Activated CD4-positive, alpha-beta memory T cell treated with anti-CD3 and anti-CD28 coated beads for 36 hours (primary cell): ENCODE measurements at regions not wholly inside any gene's neighbourhood (a gene's known extent, or its start where the extent isn't known, plus 50 kb on each side); places are given as distances from the start of the nearest gene placed in this dataset.

Experiments
- CTCF ChIA-PET: fragments of 350-600 bp; sonication (Branson Sonifier 250); formaldehyde crosslinking; loops from one replicate; lab custom pipeline; 2021; ENCODE audit warnings: antibody characterized with exemption, inconsistent platforms; lab: Charles Lee
- POLR2A ChIA-PET: fragments of 350-600 bp; sonication (Branson Sonifier 250); formaldehyde crosslinking; loops from one replicate; lab custom pipeline; 2021; ENCODE audit warnings: antibody characterized with exemption; lab: Charles Lee
- DNase-seq: peaks from one replicate; pipeline ENCODE4 v3.0.0-alpha.2; 2020
- H3K27ac Mint-ChIP-seq: one replicate; pipeline ENCODE4 v1.8.0; 2021; ENCODE audit warnings: mixed read lengths
- H3K27me3 Mint-ChIP-seq: one replicate; pipeline ENCODE4 v1.8.0; 2021; ENCODE audit warnings: mixed read lengths
- H3K36me3 Mint-ChIP-seq: one replicate; pipeline ENCODE4 v1.8.0; 2021; ENCODE audit warnings: mixed read lengths
- H3K4me1 Mint-ChIP-seq: one replicate; pipeline ENCODE4 v1.8.0; 2021; ENCODE audit warnings: low read depth, mixed read lengths
- H3K4me3 Mint-ChIP-seq: one replicate; pipeline ENCODE4 v1.8.0; 2021; ENCODE audit warnings: mild to moderate bottlenecking, mixed read lengths
- H3K9me3 Mint-ChIP-seq: one replicate; pipeline ENCODE4 v1.8.0; 2021; ENCODE audit warnings: mixed read lengths
- intact Hi-C: fragments of 100-400 bp; cut with micrococcal nuclease; formaldehyde crosslinking; loops from one replicate; pipeline ENCODE4 v1.15.1; 2023

DNA sequence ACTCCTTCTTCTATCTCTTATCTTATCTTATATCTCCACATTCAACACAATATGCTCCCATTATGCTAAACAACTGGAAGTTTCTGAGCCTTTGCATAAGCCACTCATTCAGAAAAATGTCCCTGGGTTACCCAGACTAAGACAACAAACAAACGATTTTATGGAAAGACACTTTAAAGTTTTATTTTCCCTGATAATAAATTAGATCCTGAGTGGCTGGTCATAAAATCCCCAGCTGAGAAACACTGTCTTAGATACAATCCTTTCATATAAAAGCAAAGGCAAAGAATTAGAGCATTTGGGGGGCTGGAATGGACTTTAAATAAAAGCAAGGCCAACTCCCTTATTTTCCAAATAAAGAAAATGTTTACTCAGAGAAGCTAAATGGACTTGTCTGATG, 322.3 kb downstream of the GBE1 start:
- Mint-ChIP-seq H3K4me3 (no peak overlapping the region), H3K9me3 (no peaks in the 10 kb centered on the region), H3K27me3 (no peaks in the 10 kb centered on the region), H3K27ac (no peak overlapping the region), H3K4me1 (no peaks in the 10 kb centered on the region), H3K36me3 (no peaks in the 10 kb centered on the region)
- CTCF ChIA-PET: no interaction called here
- POLR2A ChIA-PET: no interaction called here
- intact Hi-C loops: no loop called here
- no peak for DNase-seq

DNA sequence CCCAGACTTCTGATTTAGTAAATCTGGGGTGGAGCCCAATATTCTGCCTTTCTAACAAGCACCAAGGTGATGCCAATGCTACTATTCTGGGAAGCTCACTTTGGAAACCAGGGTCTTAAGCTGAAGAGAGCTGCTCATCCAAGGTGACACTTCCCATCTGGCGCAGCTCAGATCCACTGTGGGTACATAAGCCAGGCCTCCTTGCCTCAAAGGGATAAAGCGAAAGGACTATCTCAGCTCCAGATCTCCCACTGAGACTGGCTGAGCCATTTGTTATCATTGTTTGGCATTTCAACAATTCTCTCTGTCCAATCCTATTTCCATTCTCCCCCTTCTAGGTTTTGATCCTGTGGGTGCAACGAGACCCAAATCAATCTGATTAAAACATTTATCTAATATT, 323.8 kb downstream of the GBE1 start:
- ChIA-PET CTCF (no interaction called here), POLR2A (no interaction called here)
- H3K9me3 Mint-ChIP-seq: no peaks in the 10 kb centered on the region
- intact Hi-C loops: no loop called here
- no peak for DNase-seq
- no peaks in the 10 kb centered on the region for H3K36me3 Mint-ChIP-seq
- H3K27me3 Mint-ChIP-seq: no peaks in the 10 kb centered on the region
- no peak overlapping the region for H3K27ac Mint-ChIP-seq
- H3K4me1 Mint-ChIP-seq: no peaks in the 10 kb centered on the region
- no peak overlapping the region for H3K4me3 Mint-ChIP-seq

DNA sequence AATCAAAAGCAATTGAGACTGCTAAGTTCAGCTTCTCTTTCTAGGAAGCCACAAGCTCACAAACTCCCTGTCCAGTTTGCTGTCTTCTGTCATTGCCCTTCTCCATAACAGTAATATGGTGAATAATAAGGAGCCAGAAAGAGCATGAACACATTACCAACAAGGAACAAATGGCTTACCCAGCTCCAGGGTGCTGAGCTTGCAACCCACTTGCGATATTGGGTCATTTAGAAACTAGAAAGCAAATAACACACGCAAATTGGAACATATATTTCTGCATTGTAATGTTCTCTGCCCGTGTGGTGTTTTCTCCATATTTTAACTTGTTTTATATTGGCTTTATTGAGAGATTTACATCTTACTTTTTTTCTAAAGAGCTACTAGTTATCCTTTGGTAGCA, 325.3 kb downstream of the GBE1 start:
- no peaks in the 10 kb centered on the region for H3K9me3 Mint-ChIP-seq

DNA sequence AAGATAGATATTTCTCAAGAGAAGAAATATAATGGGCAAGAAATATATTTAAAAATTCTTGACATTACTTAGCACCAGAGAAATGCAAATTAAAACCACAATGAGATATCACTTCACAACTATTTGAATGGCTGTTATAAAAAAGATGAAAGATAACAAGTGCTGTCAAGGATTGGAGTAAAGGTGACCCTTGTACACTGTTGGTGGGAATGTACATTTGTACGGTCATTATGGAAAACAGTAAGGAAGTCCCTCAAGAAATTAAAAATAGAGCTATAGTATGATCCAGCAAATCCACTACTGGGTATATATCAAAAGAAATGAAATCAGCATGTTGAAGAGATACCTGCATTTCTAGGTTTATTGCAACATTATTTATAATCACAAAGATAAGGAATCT, 326.4 kb downstream of the GBE1 start:
- Mint-ChIP-seq H3K27ac (no peak overlapping the region), H3K4me1 (no peaks in the 10 kb centered on the region), H3K4me3 (no peak overlapping the region), H3K36me3 (no peaks in the 10 kb centered on the region), H3K9me3 (no peaks in the 10 kb centered on the region), H3K27me3 (no peaks in the 10 kb centered on the region)
- intact Hi-C loops: no loop called here
- POLR2A ChIA-PET: no interaction called here
- CTCF ChIA-PET: no interaction called here
- DNase-seq: no peak

More for the DNA sequence above, 325.3 kb downstream of the GBE1 start:
- ChIA-PET CTCF (no interaction called here), POLR2A (no interaction called here)
- no peak for DNase-seq
- Mint-ChIP-seq H3K27me3 (no peaks in the 10 kb centered on the region), H3K4me1 (no peaks in the 10 kb centered on the region), H3K27ac (no peak overlapping the region), H3K36me3 (no peaks in the 10 kb centered on the region), H3K4me3 (no peak overlapping the region)
- intact Hi-C loops: no loop called here

DNA sequence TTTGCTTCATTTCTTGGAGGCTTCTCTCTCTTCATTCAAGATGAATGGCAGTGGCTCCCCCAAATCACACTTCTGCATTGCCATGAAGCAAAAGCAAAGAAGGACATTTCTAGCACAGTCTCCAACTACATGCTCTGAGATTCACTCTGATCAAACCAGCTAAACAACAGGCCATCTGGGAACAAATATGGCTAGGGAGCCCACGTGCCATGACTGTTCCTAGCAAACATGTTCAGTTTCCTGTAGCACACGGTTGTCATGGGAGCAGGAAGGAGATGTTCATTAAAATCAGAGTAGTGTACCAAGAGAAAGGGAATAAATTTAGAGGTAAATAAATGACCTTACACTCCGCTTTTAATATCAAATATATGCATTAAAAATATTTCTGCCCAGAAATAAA, 327.3 kb downstream of the GBE1 start:
- H3K36me3 Mint-ChIP-seq: no peaks in the 10 kb centered on the region
- ChIA-PET POLR2A (no interaction called here), CTCF (no interaction called here)
- no peaks in the 10 kb centered on the region for H3K4me1 Mint-ChIP-seq
- H3K9me3 Mint-ChIP-seq: no peaks in the 10 kb centered on the region
- no peaks in the 10 kb centered on the region for H3K27me3 Mint-ChIP-seq
- H3K27ac Mint-ChIP-seq: no peak overlapping the region
- DNase-seq: no peak
- H3K4me3 Mint-ChIP-seq: no peak overlapping the region
- intact Hi-C loops: no loop called here

DNA sequence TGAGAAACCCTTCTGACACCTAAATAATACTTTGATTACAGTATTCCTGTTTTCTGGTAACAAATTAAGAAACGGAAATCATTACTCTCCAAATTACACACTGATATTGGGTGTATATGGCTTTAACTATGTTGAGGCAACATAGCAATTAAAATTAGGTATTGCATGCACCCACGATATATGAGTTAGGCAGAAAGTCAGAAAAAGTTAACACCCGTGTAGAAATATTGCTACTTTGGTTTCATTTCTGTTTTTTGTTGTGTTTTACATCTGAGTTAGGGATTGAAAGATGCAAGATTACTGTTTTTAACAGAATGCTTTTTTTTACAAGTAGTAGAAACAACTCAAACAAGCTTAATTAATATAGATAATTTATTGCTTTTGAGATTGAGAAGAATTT, 327.8 kb downstream of the GBE1 start:
- ChIA-PET POLR2A (no interaction called here), CTCF (no interaction called here)
- DNase-seq: no peak
- H3K4me1 Mint-ChIP-seq: no peaks in the 10 kb centered on the region
- H3K36me3 Mint-ChIP-seq: no peaks in the 10 kb centered on the region
- no peaks in the 10 kb centered on the region for H3K9me3 Mint-ChIP-seq
- no peak overlapping the region for H3K27ac Mint-ChIP-seq
- no peak overlapping the region for H3K4me3 Mint-ChIP-seq
- intact Hi-C loops: no loop called here
- no peaks in the 10 kb centered on the region for H3K27me3 Mint-ChIP-seq

DNA sequence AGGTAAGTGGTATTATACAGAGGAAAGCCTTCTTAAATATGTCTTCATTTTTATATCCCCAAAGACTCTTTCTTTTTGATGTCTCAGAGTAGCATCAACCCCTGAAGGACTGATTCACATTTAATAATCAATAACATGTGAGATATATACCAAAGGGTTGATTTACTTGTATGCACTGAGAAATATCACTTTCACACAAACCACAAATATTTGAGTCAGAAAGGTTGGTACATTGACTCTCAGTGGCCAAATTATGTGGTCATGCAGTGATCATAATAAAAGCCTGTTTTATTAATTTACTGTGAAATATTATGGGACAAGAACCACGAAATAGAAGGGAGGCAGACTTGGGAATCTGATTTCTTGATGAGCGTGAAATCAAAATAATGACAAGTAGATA, 329.0 kb downstream of the GBE1 start:
- intact Hi-C loops: no loop called here
- Mint-ChIP-seq H3K27me3 (no peaks in the 10 kb centered on the region), H3K36me3 (no peaks in the 10 kb centered on the region), H3K4me1 (no peaks in the 10 kb centered on the region), H3K4me3 (no peak overlapping the region), H3K27ac (no peak overlapping the region), H3K9me3 (no peaks in the 10 kb centered on the region)
- ChIA-PET CTCF (no interaction called here), POLR2A (no interaction called here)
- DNase-seq: no peak

DNA sequence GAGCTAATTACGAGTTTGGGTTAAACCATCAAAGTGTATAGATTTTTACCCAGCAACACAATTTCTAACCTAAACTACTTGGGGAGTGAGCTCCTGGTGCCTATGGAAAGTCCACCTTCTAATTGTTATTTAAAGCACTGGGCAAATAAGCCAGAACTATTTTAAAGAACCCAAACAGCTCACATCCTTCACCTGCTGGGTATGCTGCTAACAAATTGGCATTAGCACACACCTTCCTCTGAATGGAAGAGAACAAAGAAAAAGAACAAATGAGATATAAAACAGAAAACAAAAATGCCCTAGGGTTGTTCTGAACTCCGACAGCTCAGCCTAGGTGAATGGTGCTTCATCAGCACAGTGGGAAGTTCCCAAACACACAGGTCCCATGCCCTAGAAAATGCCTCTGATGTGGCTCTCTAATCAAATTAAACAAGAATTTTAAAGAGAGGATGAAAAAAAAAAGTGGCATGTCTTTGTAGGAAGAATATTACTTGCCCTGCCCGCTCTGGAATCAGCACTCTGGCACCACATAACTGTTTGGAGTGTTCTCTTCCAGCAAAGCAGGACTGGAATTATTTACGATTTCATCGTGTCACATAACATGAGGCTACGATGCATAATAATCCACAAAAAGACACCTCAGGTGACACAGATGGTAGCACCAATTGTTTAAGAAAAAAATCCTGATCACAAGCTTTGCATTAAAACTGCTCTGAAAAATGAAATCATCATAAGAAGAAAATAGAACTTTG, 334.4 kb downstream of the GBE1 start:
- intact Hi-C loops: no loop called here
- Mint-ChIP-seq H3K36me3 (no peaks in the 10 kb centered on the region), H3K4me3 (no peak overlapping the region), H3K4me1 (no peaks in the 10 kb centered on the region), H3K27me3 (no peaks in the 10 kb centered on the region), H3K9me3 (no peaks in the 10 kb centered on the region), H3K27ac (no peak overlapping the region)
- POLR2A ChIA-PET: no interaction called here
- CTCF ChIA-PET: no interaction called here
- no peak for DNase-seq

DNA sequence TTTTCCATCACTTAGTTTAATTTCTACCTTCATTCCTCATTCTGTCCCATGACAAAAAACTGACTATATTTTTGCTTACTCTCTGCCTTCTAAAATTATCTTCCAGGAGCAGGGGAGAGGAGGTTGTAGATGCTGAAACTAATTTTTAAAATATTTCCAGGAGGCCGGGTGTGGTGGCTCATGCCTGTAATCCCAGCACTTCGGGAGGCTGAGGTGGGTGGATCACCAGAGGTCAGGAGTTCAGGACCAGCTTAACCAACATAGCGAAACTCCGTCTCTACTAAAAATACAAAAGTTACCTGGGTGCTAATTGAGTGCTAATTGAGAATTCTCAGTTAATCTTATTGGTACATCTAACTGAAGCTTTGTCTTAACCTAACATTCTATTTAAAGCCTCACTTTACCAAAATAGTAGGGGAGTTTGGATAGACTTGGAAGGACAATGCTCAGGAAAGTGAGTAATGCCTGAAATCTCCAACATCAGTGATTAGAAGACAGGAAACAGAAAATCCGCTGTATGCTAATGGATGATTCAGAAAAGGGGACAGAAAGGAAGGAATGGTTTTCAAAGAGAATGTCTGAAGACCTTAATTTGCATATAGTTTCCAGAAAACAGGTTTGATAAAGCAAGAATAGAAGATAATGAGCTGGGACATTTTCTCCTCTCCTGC, 336.1 kb downstream of the GBE1 start:
- no peaks in the 10 kb centered on the region for H3K4me1 Mint-ChIP-seq
- no peaks in the 10 kb centered on the region for H3K27me3 Mint-ChIP-seq
- no peak overlapping the region for H3K27ac Mint-ChIP-seq
- no peaks in the 10 kb centered on the region for H3K9me3 Mint-ChIP-seq
- CTCF ChIA-PET: no interaction called here
- intact Hi-C loops: no loop called here
- POLR2A ChIA-PET: no interaction called here
- DNase-seq: no peak
- no peaks in the 10 kb centered on the region for H3K36me3 Mint-ChIP-seq
- no peak overlapping the region for H3K4me3 Mint-ChIP-seq

DNA sequence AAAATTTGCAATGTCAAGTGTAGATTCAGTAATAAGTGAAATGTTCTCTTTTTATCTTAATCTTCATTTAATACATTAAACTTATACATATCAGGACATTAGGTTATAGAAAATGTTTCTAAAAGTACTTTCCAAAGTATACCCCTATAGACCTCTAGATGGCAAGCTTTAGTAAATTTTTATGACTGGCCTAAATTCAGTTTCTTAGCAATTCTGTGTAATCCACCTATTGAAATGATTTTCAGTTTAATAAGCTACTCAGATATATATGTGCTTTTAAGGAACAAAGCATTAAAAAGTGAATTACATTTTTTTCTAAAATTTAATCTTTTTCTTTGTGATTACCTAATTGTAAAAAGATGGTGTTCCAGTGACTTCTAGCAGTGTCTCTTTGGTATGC, 342.2 kb downstream of the GBE1 start:
- no peaks in the 10 kb centered on the region for H3K36me3 Mint-ChIP-seq
- intact Hi-C loops: no loop called here
- ChIA-PET CTCF (interaction anchor here (1.3 kb wide), 1 partner anchor 711 kb away, joined by 4 read pairs; no protein-coding TSS in a partner anchor), POLR2A (no interaction called here)
- DNase-seq: no peak
- H3K27me3 Mint-ChIP-seq: no peaks in the 10 kb centered on the region
- no peak overlapping the region for H3K4me3 Mint-ChIP-seq
- H3K4me1 Mint-ChIP-seq: no peaks in the 10 kb centered on the region
- no peaks in the 10 kb centered on the region for H3K9me3 Mint-ChIP-seq
- H3K27ac Mint-ChIP-seq: no peak overlapping the region

DNA sequence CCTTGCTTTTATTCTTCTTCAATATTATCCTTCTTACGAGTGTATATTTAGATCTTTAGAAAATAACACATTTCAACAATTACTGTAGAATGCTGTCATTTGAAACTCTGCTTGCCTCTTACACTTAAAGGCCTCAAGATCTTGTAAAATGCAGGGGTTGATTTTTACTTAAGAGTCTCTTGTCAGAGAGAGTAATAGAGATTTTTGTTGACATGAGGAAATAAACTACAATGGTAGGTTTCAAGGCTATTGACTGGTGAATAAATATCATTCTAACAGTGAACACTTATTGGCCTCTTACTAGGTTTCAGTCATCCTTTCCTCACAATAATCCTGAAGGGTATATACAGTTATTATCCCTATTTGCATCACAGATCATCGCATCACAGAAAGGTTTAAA, 344.6 kb downstream of the GBE1 start:
- no peak for DNase-seq
- POLR2A ChIA-PET: no interaction called here
- no peaks in the 10 kb centered on the region for H3K9me3 Mint-ChIP-seq
- no peak overlapping the region for H3K4me3 Mint-ChIP-seq
- intact Hi-C loops: no loop called here
- H3K36me3 Mint-ChIP-seq: no peaks in the 10 kb centered on the region
- no peaks in the 10 kb centered on the region for H3K27me3 Mint-ChIP-seq
- H3K4me1 Mint-ChIP-seq: no peaks in the 10 kb centered on the region
- CTCF ChIA-PET: no interaction called here
- H3K27ac Mint-ChIP-seq: no peak overlapping the region

DNA sequence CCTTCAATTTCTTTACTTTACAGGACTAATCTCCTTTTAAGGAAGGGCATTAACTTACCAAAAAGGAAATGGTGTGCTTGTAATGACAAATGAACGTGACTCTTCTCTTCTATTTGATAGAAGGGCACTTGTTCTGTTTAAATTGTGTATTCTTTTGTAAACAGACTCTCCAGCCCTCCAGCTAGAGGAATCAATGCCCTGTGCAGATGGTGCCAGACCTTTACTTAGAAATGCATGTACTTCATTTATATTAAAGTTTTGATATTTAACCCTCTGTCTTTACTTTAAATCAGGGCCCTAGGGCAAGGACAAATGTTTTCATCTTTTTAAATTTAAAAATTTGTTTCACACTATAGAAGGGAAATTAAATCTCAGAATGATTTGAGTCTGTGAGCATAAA, 355.1 kb downstream of the GBE1 start:
- H3K27me3 Mint-ChIP-seq: no peaks in the 10 kb centered on the region
- intact Hi-C loops: no loop called here
- DNase-seq: no peak
- no peaks in the 10 kb centered on the region for H3K9me3 Mint-ChIP-seq
- H3K36me3 Mint-ChIP-seq: no peaks in the 10 kb centered on the region
- POLR2A ChIA-PET: no interaction called here
- H3K4me1 Mint-ChIP-seq: no peaks in the 10 kb centered on the region
- no peak overlapping the region for H3K27ac Mint-ChIP-seq
- CTCF ChIA-PET: no interaction called here
- no peak overlapping the region for H3K4me3 Mint-ChIP-seq
